H9 (cell line): ENCODE measurements at regions not wholly inside any gene's neighbourhood (a gene's known extent, or its start where the extent isn't known, plus 50 kb on each side); places are given as distances from the start of the nearest gene placed in this dataset.

Experiments
- DNase-seq: peaks from one replicate; pipeline ENCODE4 v3.0.0-alpha.2; 2017
- H2AFZ ChIP-seq: one replicate; pipeline ENCODE4 v1.6.1; 2013; ENCODE audit warnings: mild to moderate bottlenecking, low read length, control low read depth, moderate library complexity
- H2AK5ac ChIP-seq: 2 replicates; pipeline ENCODE4 v1.6.1; 2013; ENCODE audit warnings: low read length, control low read depth, mixed read lengths; ENCODE audit not compliant: insufficient read length
- H2BK120ac ChIP-seq: one replicate; pipeline ENCODE4 v1.6.1; 2013; ENCODE audit warnings: low read depth, mild to moderate bottlenecking, low read length, control low read depth, inconsistent platforms; ENCODE audit not compliant: poor library complexity, severe bottlenecking
- H2BK12ac ChIP-seq: 2 replicates; pipeline ENCODE4 v1.6.1; 2013; ENCODE audit warnings: low read length, control low read depth, mixed read lengths, low read depth; ENCODE audit not compliant: insufficient read length
- H2BK15ac ChIP-seq: 2 replicates; pipeline ENCODE4 v1.6.1; 2013; ENCODE audit warnings: low read depth, low read length, control low read depth
- H2BK20ac ChIP-seq: one replicate; pipeline ENCODE4 v1.6.1; 2013; ENCODE audit warnings: low read depth, mild to moderate bottlenecking, low read length, control low read depth, inconsistent platforms; ENCODE audit not compliant: poor library complexity, severe bottlenecking
- H2BK5ac ChIP-seq: 2 replicates; pipeline ENCODE4 v1.6.1; 2013; ENCODE audit warnings: low read length, control low read depth, mixed read lengths; ENCODE audit not compliant: insufficient read length
- H3K14ac ChIP-seq: 2 replicates; pipeline ENCODE4 v1.6.1; 2013; ENCODE audit warnings: low read length, control low read depth; ENCODE audit not compliant: insufficient read depth
- H3K18ac ChIP-seq: 2 replicates; pipeline ENCODE4 v1.6.1; 2013; ENCODE audit warnings: low read depth, mild to moderate bottlenecking, mixed read lengths, low read length, control low read depth; ENCODE audit not compliant: insufficient read length
- H3K23ac ChIP-seq: 2 replicates; pipeline ENCODE4 v1.6.1; 2013; ENCODE audit warnings: low read length, control low read depth, mixed read lengths, low read depth; ENCODE audit not compliant: insufficient read length
- H3K23me2 ChIP-seq: 2 replicates; pipeline ENCODE4 v1.6.1; 2013; ENCODE audit warnings: low read depth, mild to moderate bottlenecking, mixed read lengths, low read length, control low read depth; ENCODE audit not compliant: insufficient read length, poor library complexity, severe bottlenecking
- H3K27ac ChIP-seq: 2 replicates; pipeline ENCODE4 v1.5.1; 2013; ENCODE audit warnings: low read length, control low read depth, mixed read lengths, low read depth; ENCODE audit not compliant: insufficient read length
- H3K27me3 ChIP-seq: 2 replicates; pipeline ENCODE4 v1.6.1; 2013; ENCODE audit warnings: low read length, control low read depth, inconsistent platforms; ENCODE audit not compliant: insufficient read depth
- H3K4ac ChIP-seq: 2 replicates; pipeline ENCODE4 v1.6.1; 2013; ENCODE audit warnings: low read depth, mild to moderate bottlenecking, control low read depth, inconsistent platforms, low read length, moderate library complexity
- H3K4me1 ChIP-seq: 2 replicates; pipeline ENCODE4 v1.6.1; 2013; ENCODE audit warnings: low read length, control low read depth, inconsistent platforms; ENCODE audit not compliant: insufficient read depth
- H3K4me2 ChIP-seq: 2 replicates; pipeline ENCODE4 v1.6.1; 2013; ENCODE audit warnings: low read length, control low read depth, mixed read lengths; ENCODE audit not compliant: insufficient read length, insufficient read depth
- H3K56ac ChIP-seq: 2 replicates; pipeline ENCODE4 v1.6.1; 2013; ENCODE audit warnings: low read depth, mild to moderate bottlenecking, mixed read lengths, low read length, control low read depth; ENCODE audit not compliant: insufficient read length
- H3K79me1 ChIP-seq: 2 replicates; pipeline ENCODE4 v1.6.1; 2013; ENCODE audit warnings: low read depth, mild to moderate bottlenecking, moderate library complexity, low read length, control low read depth, inconsistent platforms; ENCODE audit not compliant: insufficient read depth, poor library complexity, severe bottlenecking
- H3K79me2 ChIP-seq: 2 replicates; pipeline ENCODE4 v1.6.1; 2013; ENCODE audit warnings: low read length, control low read depth, inconsistent platforms; ENCODE audit not compliant: insufficient read depth
- H3K9ac ChIP-seq: 2 replicates; pipeline ENCODE4 v1.6.1; 2013; ENCODE audit warnings: low read length, control low read depth, mixed read lengths; ENCODE audit not compliant: insufficient read length; ENCODE audit errors: extremely low read depth
- H3K9me3 ChIP-seq: one replicate; pipeline ENCODE4 v1.6.1; 2013; ENCODE audit warnings: low read depth, low read length, inconsistent platforms; ENCODE audit not compliant: control insufficient read depth
- H3T11ph ChIP-seq: one replicate; pipeline ENCODE4 v1.6.1; 2013; ENCODE audit warnings: mild to moderate bottlenecking, low read length, control low read depth, inconsistent platforms
- H4K20me1 ChIP-seq: one replicate; pipeline ENCODE4 v1.6.1; 2013; ENCODE audit not compliant: control insufficient read depth, insufficient read length, insufficient read depth
- H4K5ac ChIP-seq: 2 replicates; pipeline ENCODE4 v1.6.1; 2013; ENCODE audit warnings: low read depth, mild to moderate bottlenecking, mixed read lengths, low read length, control low read depth; ENCODE audit not compliant: insufficient read length
- H4K8ac ChIP-seq: replicated peaks from 2 replicates; pipeline ENCODE4 v1.6.1; 2013; ENCODE audit warnings: low read length, control low read depth, mixed read lengths, low read depth; ENCODE audit not compliant: insufficient read length
- H4K91ac ChIP-seq: 2 replicates; pipeline ENCODE4 v1.6.1; 2013; ENCODE audit warnings: low read depth, mild to moderate bottlenecking, moderate library complexity, mixed read lengths, low read length, control low read depth; ENCODE audit not compliant: insufficient read length
- H3K27ac Mint-ChIP-seq, 3 experiments: 2 replicates in 2 of 3; 3 replicates in 1 of 3; pipeline ENCODE4 v1.8.0; 2020 to 2021; ENCODE audit warnings: mixed read lengths in 3 of 3, mild to moderate bottlenecking in 1 of 3, moderate library complexity in 1 of 3
- H3K27me3 Mint-ChIP-seq: 2 replicates; pipeline ENCODE4 v1.8.0; 2021; ENCODE audit warnings: low read depth, mild to moderate bottlenecking, moderate library complexity, mixed read lengths
- H3K36me3 Mint-ChIP-seq, 3 experiments: 2 replicates in 2 of 3; 3 replicates in 1 of 3; pipeline ENCODE4 v1.8.0; 2020 to 2021; ENCODE audit warnings: low read depth in 3 of 3, mixed read lengths in 3 of 3; ENCODE audit not compliant: insufficient read depth in 1 of 3
- H3K4me1 Mint-ChIP-seq, 2 experiments: 2 replicates each; pipeline ENCODE4 v1.8.0; 2020; ENCODE audit warnings: mixed read lengths in 2 of 2
- H3K4me3 Mint-ChIP-seq, 2 experiments: 2 replicates in 1 of 2; 3 replicates in 1 of 2; pipeline ENCODE4 v1.8.0; 2020 to 2021; ENCODE audit warnings: mild to moderate bottlenecking in 2 of 2, mixed read lengths in 2 of 2, moderate library complexity in 1 of 2
- H3K9me3 Mint-ChIP-seq, 2 experiments: 2 replicates in 1 of 2; 3 replicates in 1 of 2; pipeline ENCODE4 v1.8.0; 2020; ENCODE audit warnings: mild to moderate bottlenecking in 2 of 2, mixed read lengths in 2 of 2, moderate library complexity in 1 of 2
- CTCF ChIP-seq: fragments of 200-600 bp; sonication (generic); conservative IDR thresholded peaks from 3 replicates; pipeline ENCODE4 v1.8.0; 2021; ENCODE audit warnings: antibody characterized with exemption, mild to moderate bottlenecking
- WGBS: extraction: QIAGEN DNeasy Blood & Tissue Kit; methylation state at CpG from one replicate; pipeline ENCODE4 v1.1.7; 2013; ENCODE audit warnings: missing lambda C conversion rate, low lambda C conversion rate, mixed read lengths; ENCODE audit not compliant: insufficient read length; ENCODE audit errors: extremely low coverage; 5-methylcytosine and 5-hydroxymethylcytosine counted together

- Mint-ChIP-seq H3K27ac (no peak overlapping the region), H3K27me3 (no peaks in the 10 kb centered on the region), H3K9me3 (no peaks in the 10 kb centered on the region), H3K4me3 (no peak overlapping the region), H3K4me1 (peaks cover 10 to 14% of the 10 kb centered on the region in 2 experiments), H3K36me3 (no peaks in the 10 kb centered on the region)
- Histone ChIP-seq H3K4me1 (no peaks in the 10 kb centered on the region), H4K91ac (no peak overlapping the region), H3K4me2 (no peak overlapping the region), H2BK12ac (no peak overlapping the region), H2BK15ac (no peak overlapping the region), H3K18ac (no peak overlapping the region), H3K27ac (no peak overlapping the region), H3K56ac (no peak overlapping the region), H2AFZ (no peak overlapping the region), H3K79me2 (no peaks in the 10 kb centered on the region), H2AK5ac (no peak overlapping the region), H3K79me1 (no peaks in the 10 kb centered on the region), H4K8ac (no peak overlapping the region), H4K5ac (no peak overlapping the region), H4K20me1 (no peaks in the 10 kb centered on the region), H3K9me3 (no peaks in the 10 kb centered on the region), H2BK20ac (no peak overlapping the region), H2BK5ac (no peak overlapping the region), H3K23ac (no peak overlapping the region), H3K14ac (no peak overlapping the region), H3K23me2 (no peaks in the 10 kb centered on the region), H3T11ph (no peak overlapping the region), H2BK120ac (no peak overlapping the region), H3K9ac (no peak overlapping the region), H3K27me3 (no peaks in the 10 kb centered on the region), H3K4ac (no peak overlapping the region)
- TF ChIP-seq CTCF: no peak
- no CpG with 5 or more reads among the region's 1 CpG for WGBS
- no peak for DNase-seq
Observed at GRCh38 chr13:83987394-83987793, 105.1 kb upstream of the SLITRK1 start.
